Trophoblast cell (in vitro differentiated cells and primary cell): ENCODE measurements at regions not wholly inside any gene's neighbourhood (a gene's known extent, or its start where the extent isn't known, plus 50 kb on each side); places are given as distances from the start of the nearest gene placed in this dataset.

Source experiments
- DNase-seq, 2 donors: peaks; one replicate each; pipeline ENCODE4 v3.0.0-alpha.2; 2016
- H2AFZ ChIP-seq: 2 replicates; pipeline ENCODE4 v1.6.1; 2013; ENCODE audit warnings: low read length, moderate library complexity, mild to moderate bottlenecking; ENCODE audit not compliant: insufficient read depth, poor library complexity
- H2AK5ac ChIP-seq: 2 replicates; pipeline ENCODE4 v1.6.1; 2013; ENCODE audit warnings: mild to moderate bottlenecking, low read length
- H2BK120ac ChIP-seq: 2 replicates; pipeline ENCODE4 v1.6.1; 2013; ENCODE audit warnings: low read length, mild to moderate bottlenecking, moderate library complexity; ENCODE audit not compliant: insufficient read depth, poor library complexity
- H2BK12ac ChIP-seq: 2 replicates; pipeline ENCODE4 v1.6.1; 2013; ENCODE audit warnings: mild to moderate bottlenecking, low read length, moderate library complexity
- H2BK5ac ChIP-seq: 2 replicates; pipeline ENCODE4 v1.6.1; 2013; ENCODE audit warnings: low read length, low read depth, moderate library complexity, mild to moderate bottlenecking; ENCODE audit not compliant: poor library complexity
- H3K14ac ChIP-seq: 2 replicates; pipeline ENCODE4 v1.6.1; 2013; ENCODE audit warnings: mild to moderate bottlenecking, low read length
- H3K18ac ChIP-seq: 2 replicates; pipeline ENCODE4 v1.6.1; 2013; ENCODE audit warnings: mild to moderate bottlenecking, low read length
- H3K23ac ChIP-seq: 2 replicates; pipeline ENCODE4 v1.6.1; 2013; ENCODE audit warnings: low read length
- H3K27ac ChIP-seq: 2 replicates; pipeline ENCODE4 v1.5.1; 2013; ENCODE audit warnings: low read depth, mild to moderate bottlenecking, inconsistent platforms, low read length, moderate library complexity
- H3K27me3 ChIP-seq: 2 replicates; pipeline ENCODE4 v1.6.1; 2013; ENCODE audit warnings: inconsistent platforms, mild to moderate bottlenecking, low read length, moderate library complexity; ENCODE audit not compliant: insufficient read depth
- H3K36me3 ChIP-seq, 2 experiments: 1 replicate in 1 of 2; 2 replicates in 1 of 2; pipeline ENCODE4 v1.6.1; 2013; ENCODE audit warnings: low read length in 2 of 2, mild to moderate bottlenecking in 2 of 2, moderate library complexity in 1 of 2; ENCODE audit not compliant: insufficient read depth in 2 of 2, control insufficient read depth in 1 of 2
- H3K4ac ChIP-seq: 2 replicates; pipeline ENCODE4 v1.6.1; 2013; ENCODE audit warnings: low read depth, mild to moderate bottlenecking, low read length, moderate library complexity
- H3K4me1 ChIP-seq, 2 experiments: 1 replicate in 1 of 2; 2 replicates in 1 of 2; pipeline ENCODE4 v1.6.1; 2013; ENCODE audit warnings: low read length in 2 of 2, mild to moderate bottlenecking in 2 of 2, moderate library complexity in 1 of 2; ENCODE audit not compliant: insufficient read depth in 2 of 2, control insufficient read depth in 1 of 2
- H3K4me2 ChIP-seq: 2 replicates; pipeline ENCODE4 v1.6.1; 2013; ENCODE audit warnings: inconsistent platforms, mild to moderate bottlenecking, low read length, moderate library complexity
- H3K4me3 ChIP-seq: 2 replicates; pipeline ENCODE4 v1.5.1; 2013; ENCODE audit warnings: mild to moderate bottlenecking, low read depth, low read length, inconsistent platforms
- H3K79me1 ChIP-seq: one replicate; pipeline ENCODE4 v1.6.1; 2013; ENCODE audit warnings: low read length
- H3K79me2 ChIP-seq: 2 replicates; pipeline ENCODE4 v1.6.1; 2013; ENCODE audit warnings: low read length, mild to moderate bottlenecking; ENCODE audit not compliant: control insufficient read depth, insufficient read depth, poor library complexity
- H3K9ac ChIP-seq: 2 replicates; pipeline ENCODE4 v1.6.1; 2013; ENCODE audit warnings: mild to moderate bottlenecking, low read length
- H3K9me3 ChIP-seq: 2 replicates; pipeline ENCODE4 v1.6.1; 2013; ENCODE audit warnings: low read depth, mild to moderate bottlenecking, control low read depth, inconsistent platforms, low read length; ENCODE audit not compliant: insufficient read depth
- H4K12ac ChIP-seq: 2 replicates; pipeline ENCODE4 v1.6.1; 2013; ENCODE audit warnings: low read depth, mild to moderate bottlenecking, low read length, moderate library complexity
- H4K8ac ChIP-seq: 2 replicates; pipeline ENCODE4 v1.6.1; 2013; ENCODE audit warnings: low read depth, mild to moderate bottlenecking, low read length, moderate library complexity
- H4K91ac ChIP-seq: one replicate; pipeline ENCODE4 v1.6.1; 2013; ENCODE audit warnings: low read depth, mild to moderate bottlenecking, low read length, moderate library complexity
- WGBS: extraction: QIAGEN DNeasy Blood & Tissue Kit; methylation state at CpG from one replicate; pipeline ENCODE4 v1.1.7; 2013; ENCODE audit warnings: missing lambda C conversion rate; ENCODE audit not compliant: insufficient read length, insufficient coverage; ENCODE audit errors: extremely low coverage; 5-methylcytosine and 5-hydroxymethylcytosine counted together

DNA sequence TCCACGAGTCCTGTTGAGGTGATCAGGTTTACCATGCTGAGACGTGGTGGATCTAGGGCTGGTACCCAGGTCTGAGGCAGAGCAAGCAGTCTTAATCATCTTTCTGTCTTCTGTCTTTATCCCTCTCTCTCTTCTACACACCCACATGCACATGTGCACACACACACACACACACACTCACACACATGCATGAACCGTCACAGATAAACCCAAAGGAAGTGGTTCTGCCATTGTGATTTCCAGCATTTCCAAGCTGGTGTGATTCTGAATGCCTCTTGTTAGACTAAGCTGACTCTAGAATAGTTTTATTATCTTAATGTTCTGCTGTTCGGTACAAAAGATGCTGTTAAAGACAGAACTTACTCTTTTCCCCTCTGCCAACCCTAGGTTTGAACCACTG is 411.8 kb upstream of the SALL1 start:
- H3K4ac ChIP-seq, result no peak overlapping the region
- no peak overlapping the region for H3K14ac ChIP-seq
- H3K27ac ChIP-seq, result no peak overlapping the region
- no peak overlapping the region for H3K4me3 ChIP-seq
- no peaks in the 10 kb centered on the region for H3K4me1 ChIP-seq
- peaks cover 2% of the 10 kb centered on the region for H3K9me3 ChIP-seq
- H4K12ac ChIP-seq, result no peak overlapping the region
- H3K4me2 ChIP-seq, result no peak overlapping the region
- H3K36me3 ChIP-seq, result no peaks in the 10 kb centered on the region
- H4K91ac ChIP-seq, result no peak overlapping the region
- H3K18ac ChIP-seq, result no peak overlapping the region
- H2BK12ac ChIP-seq, result no peak overlapping the region
- H3K9ac ChIP-seq, result no peak overlapping the region
- WGBS, result no CpG with 5 or more reads among the region's 4 CpGs
- H2AFZ ChIP-seq, result no peak overlapping the region
- H2BK120ac ChIP-seq, result no peak overlapping the region
- no peaks in the 10 kb centered on the region for H3K79me2 ChIP-seq
- no peaks in the 10 kb centered on the region for H3K27me3 ChIP-seq
- no peak overlapping the region for H2BK5ac ChIP-seq
- no peaks in the 10 kb centered on the region for H3K79me1 ChIP-seq
- no peak overlapping the region for H4K8ac ChIP-seq
- H2AK5ac ChIP-seq, result no peak overlapping the region
- DNase-seq, result no peak
- H3K23ac ChIP-seq, result no peak overlapping the region

GRCh38 chr16:51559901-51560300 is 408.8 kb upstream of the SALL1 start:
- Histone ChIP-seq H3K36me3 (no peaks in the 10 kb centered on the region), H3K79me1 (no peaks in the 10 kb centered on the region), H3K14ac (no peak overlapping the region), H3K27me3 (no peaks in the 10 kb centered on the region), H2BK5ac (no peak overlapping the region), H2BK120ac (no peak overlapping the region), H4K12ac (no peak overlapping the region), H2BK12ac (no peak overlapping the region), H2AFZ (no peak overlapping the region), H3K4ac (no peak overlapping the region), H4K8ac (no peak overlapping the region), H3K79me2 (no peaks in the 10 kb centered on the region), H2AK5ac (no peak overlapping the region), H3K4me1 (no peaks in the 10 kb centered on the region), H3K9me3 (peaks cover 2% of the 10 kb centered on the region), H3K27ac (no peak overlapping the region), H3K18ac (no peak overlapping the region), H3K9ac (no peak overlapping the region), H4K91ac (no peak overlapping the region), H3K23ac (no peak overlapping the region), H3K4me3 (no peak overlapping the region), H3K4me2 (no peak overlapping the region)
- WGBS, result no CpG with 5 or more reads among the region's 3 CpGs
- DNase-seq, result no peak

DNA sequence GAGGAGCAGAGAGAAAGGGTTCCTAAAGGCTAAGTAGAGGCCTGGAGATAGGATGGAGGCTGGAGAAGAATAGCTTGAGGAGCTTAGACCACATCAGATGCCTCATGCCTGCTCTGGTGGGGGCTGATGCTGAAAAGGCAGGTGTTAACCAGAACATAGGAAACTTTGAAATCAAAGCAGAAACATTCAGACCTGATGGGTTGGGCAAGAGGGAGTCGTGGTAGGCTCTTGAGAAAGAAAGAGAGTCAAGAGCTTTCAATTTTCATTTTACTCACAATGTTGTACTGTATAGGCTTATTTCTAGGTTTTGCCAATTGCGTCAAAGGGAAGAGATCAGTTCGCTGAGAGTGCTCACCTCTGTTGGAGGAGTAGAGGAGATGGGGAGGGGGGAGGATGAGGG is 406.6 kb upstream of the SALL1 start:
- no peak overlapping the region for H4K91ac ChIP-seq
- no peak overlapping the region for H2BK120ac ChIP-seq
- H3K9me3 ChIP-seq, result peaks cover 2% of the 10 kb centered on the region
- no peak overlapping the region for H2BK5ac ChIP-seq
- DNase-seq, result no peak
- H3K79me2 ChIP-seq, result no peaks in the 10 kb centered on the region
- H3K4me2 ChIP-seq, result no peak overlapping the region
- no peaks in the 10 kb centered on the region for H3K4me1 ChIP-seq
- H3K36me3 ChIP-seq, result no peaks in the 10 kb centered on the region
- no peak overlapping the region for H3K4me3 ChIP-seq
- H3K23ac ChIP-seq, result no peak overlapping the region
- no peak overlapping the region for H3K4ac ChIP-seq
- H3K9ac ChIP-seq, result no peak overlapping the region
- H2AFZ ChIP-seq, result no peak overlapping the region
- WGBS, result no CpG with 5 or more reads among the region's 3 CpGs
- no peaks in the 10 kb centered on the region for H3K79me1 ChIP-seq
- no peak overlapping the region for H3K27ac ChIP-seq
- no peak overlapping the region for H3K18ac ChIP-seq
- no peak overlapping the region for H3K14ac ChIP-seq
- H3K27me3 ChIP-seq, result no peaks in the 10 kb centered on the region
- H2BK12ac ChIP-seq, result no peak overlapping the region
- H4K12ac ChIP-seq, result no peak overlapping the region
- H2AK5ac ChIP-seq, result no peak overlapping the region
- no peak overlapping the region for H4K8ac ChIP-seq

GRCh38 chr16:51556694-51557340 is 405.7 kb upstream of the SALL1 start:
- Histone ChIP-seq H2AK5ac (no peak overlapping the region), H3K14ac (no peak overlapping the region), H2BK120ac (no peak overlapping the region), H2AFZ (no peak overlapping the region), H3K36me3 (no peaks in the 10 kb centered on the region), H3K4me1 (no peaks in the 10 kb centered on the region), H2BK5ac (no peak overlapping the region), H3K4me2 (no peak overlapping the region), H3K79me1 (no peaks in the 10 kb centered on the region), H2BK12ac (no peak overlapping the region), H4K8ac (no peak overlapping the region), H3K4me3 (no peak overlapping the region), H3K79me2 (no peaks in the 10 kb centered on the region), H3K27me3 (no peaks in the 10 kb centered on the region), H3K27ac (no peak overlapping the region), H4K91ac (no peak overlapping the region), H3K9me3 (peaks cover 2% of the 10 kb centered on the region), H3K23ac (no peak overlapping the region), H3K9ac (no peak overlapping the region), H3K4ac (no peak overlapping the region), H3K18ac (no peak overlapping the region), H4K12ac (no peak overlapping the region)
- WGBS, result no CpG with 5 or more reads among the region's 9 CpGs
- no peak for DNase-seq
